ENCODE measurements at regions not wholly inside any gene's neighbourhood (a gene's known extent, or its start where the extent isn't known, plus 50 kb on each side); places are given as distances from the start of the nearest gene placed in this dataset.
"Not testable (repeated sequence)": the region's sequence is repeated elsewhere in the genome, so short reads cannot be mapped to it uniquely, and the experiment has no call there.

- no peak for TF ChIP-seq CTCF (IDR thresholded peaks at IDR 0.05; ENCODE audit: insufficient read depth, low read length)
- H3K4me3 ChIP-seq (ENCODE audit: low read depth, low read length): no peak overlapping the region
- no peak for DNase-seq (ENCODE audit: low read depth)
Observed at GRCh38 chr1:182255494-182255893, 136.1 kb downstream of the GLUL start.

DNA sequence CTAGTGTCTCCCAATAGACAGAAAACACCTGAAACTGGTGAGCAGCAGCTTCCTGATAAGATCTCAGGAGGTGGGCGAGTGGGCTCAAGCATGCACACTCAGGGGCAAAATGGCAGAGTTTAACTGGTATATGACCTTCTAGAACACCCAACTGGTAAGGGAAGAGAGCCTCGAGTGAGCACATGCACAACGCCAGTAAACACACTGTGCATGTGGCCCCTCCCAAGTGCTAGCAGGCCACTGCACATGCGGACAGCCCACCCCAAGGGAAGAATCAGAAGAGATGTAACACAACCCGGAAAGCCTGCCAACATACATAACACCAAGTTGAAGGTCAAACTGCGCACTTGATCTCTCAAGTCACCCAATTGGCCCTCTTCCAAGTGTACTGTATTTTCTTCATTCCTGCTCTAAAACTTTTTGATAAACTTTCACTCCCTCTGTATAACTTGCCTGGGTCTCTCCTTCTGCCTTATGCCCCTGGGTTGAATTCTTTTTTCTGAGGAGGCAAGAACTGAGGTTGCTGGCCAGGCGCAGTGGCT, 138.2 kb downstream of the GLUL start:
- no peak for TF ChIP-seq CTCF (IDR thresholded peaks at IDR 0.05; ENCODE audit: insufficient read depth, low read length)
- no peak overlapping the region for H3K4me3 ChIP-seq (ENCODE audit: low read depth, low read length)
- DNase-seq (ENCODE audit: low read depth): no peak

- no peak overlapping the region for H3K4me3 ChIP-seq (ENCODE audit: low read depth, low read length)
- DNase-seq (ENCODE audit: low read depth): no peak
- no peak for TF ChIP-seq CTCF (IDR thresholded peaks at IDR 0.05; ENCODE audit: insufficient read depth, low read length)
Observed at GRCh38 chr1:182251561-182251960, 140.0 kb downstream of the GLUL start.

DNA sequence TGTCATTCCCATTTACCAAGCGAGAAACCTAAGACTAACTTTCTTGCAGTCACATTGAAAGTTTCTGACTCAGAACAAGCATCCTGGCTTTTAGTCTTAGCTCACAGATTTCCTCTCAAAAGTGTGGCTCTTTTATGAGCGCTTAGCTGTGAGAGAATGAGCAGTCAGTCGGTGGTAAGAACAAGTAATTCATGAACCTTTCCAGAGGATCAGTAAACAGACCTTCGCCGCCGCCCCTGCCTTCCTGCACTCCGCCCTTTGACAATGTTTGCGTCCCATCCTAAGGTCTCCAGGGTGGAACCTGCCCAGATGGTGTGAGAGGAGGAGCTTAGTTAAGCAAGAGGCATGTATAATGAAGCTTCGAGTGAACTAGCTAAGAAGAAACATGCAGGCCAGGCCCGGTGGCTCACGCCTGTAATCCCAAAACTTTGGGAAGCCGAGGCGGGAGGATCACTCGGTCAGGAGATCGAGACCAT, 142.4 kb downstream of the GLUL start:
- DNase-seq (ENCODE audit: low read depth): no peak
- no peak overlapping the region for H3K4me3 ChIP-seq (ENCODE audit: low read depth, low read length)
- TF ChIP-seq CTCF (IDR thresholded peaks at IDR 0.05; ENCODE audit: insufficient read depth, low read length): no peak

DNA sequence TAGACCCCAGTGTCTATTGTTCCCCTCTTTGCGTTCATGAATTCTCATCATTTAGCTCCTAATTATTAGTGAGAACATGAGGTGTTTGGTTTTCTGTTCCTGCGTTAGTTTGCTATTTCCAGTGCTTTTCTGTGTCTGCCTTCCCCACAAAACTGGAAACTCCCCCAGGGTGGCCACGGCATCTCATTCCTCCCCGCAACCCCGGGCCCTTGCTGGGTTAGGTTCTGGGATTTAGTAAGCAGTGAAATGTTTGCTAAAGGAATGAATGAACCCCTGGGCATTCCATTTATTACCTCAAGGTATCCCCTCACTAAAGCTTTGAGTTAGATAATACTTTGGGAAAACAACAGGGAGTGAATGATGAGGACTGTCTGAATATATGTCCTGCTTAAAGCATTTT, 142.9 kb downstream of the GLUL start:
- TF ChIP-seq CTCF (IDR thresholded peaks at IDR 0.05; ENCODE audit: insufficient read depth, low read length): no peak
- no peak overlapping the region for H3K4me3 ChIP-seq (ENCODE audit: low read depth, low read length)
- DNase-seq (ENCODE audit: low read depth): no peak

GRCh38 chr1:182247813-182248212, 143.8 kb downstream of the GLUL start:
- not testable (repeated sequence) for DNase-seq (ENCODE audit: low read depth); H3K4me3 ChIP-seq (ENCODE audit: low read depth, low read length)

DNA sequence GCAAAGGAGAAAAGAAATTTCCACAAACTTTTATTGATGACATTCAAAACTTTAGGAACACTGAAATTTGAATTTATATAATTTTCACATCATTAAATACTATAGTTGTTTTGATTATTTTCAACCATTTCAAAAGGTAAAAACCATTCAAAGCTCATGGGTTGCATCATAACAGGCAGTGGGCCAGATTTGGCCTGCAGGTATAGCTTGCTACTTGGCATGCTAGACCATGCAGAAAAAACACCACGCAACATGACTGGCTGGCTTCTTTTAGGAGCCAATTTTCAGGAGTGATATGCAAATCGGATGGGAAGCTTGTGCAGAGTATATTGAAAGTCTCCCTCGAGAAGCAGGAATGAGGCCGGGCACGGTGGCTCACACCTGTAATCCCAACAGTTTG, 144.8 kb downstream of the GLUL start:
- no peak overlapping the region for H3K4me3 ChIP-seq (ENCODE audit: low read depth, low read length)
- TF ChIP-seq CTCF (IDR thresholded peaks at IDR 0.05; ENCODE audit: insufficient read depth, low read length): no peak

More for the DNA sequence above, 144.8 kb downstream of the GLUL start:
- no peak for DNase-seq (ENCODE audit: low read depth)

All from fibroblast of the aortic adventitia (primary cell).